ENCODE measurements at regions not wholly inside any gene's neighbourhood (a gene's known extent, or its start where the extent isn't known, plus 50 kb on each side); places are given as distances from the start of the nearest gene placed in this dataset.

DNA sequence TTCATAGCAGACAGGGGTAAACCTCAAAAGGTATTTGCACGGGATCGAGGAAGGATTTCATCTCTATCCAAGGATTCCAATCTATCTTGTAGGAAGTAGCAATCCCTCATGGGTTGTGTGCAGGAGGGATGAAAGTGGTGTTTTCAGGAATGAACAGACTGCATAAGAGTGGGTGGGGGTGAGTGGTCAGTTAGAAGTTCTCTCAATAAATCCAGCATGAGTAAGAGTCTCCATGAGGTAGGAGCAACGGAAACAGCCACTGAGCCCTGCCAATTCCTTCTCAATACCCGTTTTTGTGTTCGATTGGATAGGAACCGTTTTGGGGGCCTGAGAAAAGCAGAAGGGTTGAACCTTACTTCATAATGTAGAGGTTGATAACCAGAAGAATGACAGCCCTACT, 375.6 kb downstream of the SOX9 start:
- Histone ChIP-seq H3K4me3 (no peak overlapping the region), H3K27ac (no peak overlapping the region), H3K36me3 (replicated peaks in 1 of 2) (no peaks in the 10 kb centered on the region), H3K4me1 (replicated peaks in 1 of 2) (no peaks in the 10 kb centered on the region), H3K27me3 (no peaks in the 10 kb centered on the region), H3K9me3 (replicated peaks in 1 of 3) (no peaks in the 10 kb centered on the region)
- DNase-seq, result no peak
- TF ChIP-seq, protein P1, sequence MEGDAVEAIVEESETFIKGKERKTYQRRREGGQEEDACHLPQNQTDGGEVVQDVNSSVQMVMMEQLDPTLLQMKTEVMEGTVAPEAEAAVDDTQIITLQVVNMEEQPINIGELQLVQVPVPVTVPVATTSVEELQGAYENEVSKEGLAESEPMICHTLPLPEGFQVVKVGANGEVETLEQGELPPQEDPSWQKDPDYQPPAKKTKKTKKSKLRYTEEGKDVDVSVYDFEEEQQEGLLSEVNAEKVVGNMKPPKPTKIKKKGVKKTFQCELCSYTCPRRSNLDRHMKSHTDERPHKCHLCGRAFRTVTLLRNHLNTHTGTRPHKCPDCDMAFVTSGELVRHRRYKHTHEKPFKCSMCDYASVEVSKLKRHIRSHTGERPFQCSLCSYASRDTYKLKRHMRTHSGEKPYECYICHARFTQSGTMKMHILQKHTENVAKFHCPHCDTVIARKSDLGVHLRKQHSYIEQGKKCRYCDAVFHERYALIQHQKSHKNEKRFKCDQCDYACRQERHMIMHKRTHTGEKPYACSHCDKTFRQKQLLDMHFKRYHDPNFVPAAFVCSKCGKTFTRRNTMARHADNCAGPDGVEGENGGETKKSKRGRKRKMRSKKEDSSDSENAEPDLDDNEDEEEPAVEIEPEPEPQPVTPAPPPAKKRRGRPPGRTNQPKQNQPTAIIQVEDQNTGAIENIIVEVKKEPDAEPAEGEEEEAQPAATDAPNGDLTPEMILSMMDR (IDR thresholded peaks at IDR 0.05), result no peak
- TF ChIP-seq POLR2A (IDR thresholded peaks at IDR 0.05), result no peak
- WGBS, 4 donors, result 75 to 82% (median 77%) methylated on average over 6 of the region's 6 CpGs
- intact Hi-C loops (cut with DNase I), result no loop called here

DNA sequence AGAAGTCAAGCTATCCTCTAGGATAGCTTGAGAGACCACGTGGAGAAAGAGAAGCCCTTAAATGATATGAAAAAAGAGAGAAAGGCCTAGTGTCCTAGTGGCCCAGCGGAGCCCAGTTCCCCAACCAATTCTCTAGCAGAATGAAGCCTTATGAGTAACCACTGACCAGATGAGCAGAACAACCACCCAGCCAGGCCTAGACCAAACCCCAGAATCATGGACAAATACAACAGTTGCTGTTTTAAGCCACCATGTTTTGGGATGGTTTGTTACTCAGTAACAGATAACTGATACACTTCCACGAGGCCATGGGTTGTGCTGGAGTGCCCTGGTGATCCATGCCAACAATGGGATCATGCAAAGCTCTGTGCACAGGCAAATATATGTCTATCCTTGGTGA, 377.1 kb downstream of the SOX9 start:
- intact Hi-C loops (cut with DNase I), result no loop called here
- no peak for DNase-seq
- Histone ChIP-seq H3K4me3 (no peak overlapping the region), H3K27ac (no peak overlapping the region), H3K9me3 (replicated peaks in 1 of 3) (no peaks in the 10 kb centered on the region), H3K36me3 (replicated peaks in 1 of 2) (no peaks in the 10 kb centered on the region), H3K27me3 (no peaks in the 10 kb centered on the region), H3K4me1 (replicated peaks in 1 of 2) (no peaks in the 10 kb centered on the region)
- TF ChIP-seq POLR2A (IDR thresholded peaks at IDR 0.05), result no peak
- TF ChIP-seq, protein P1 (IDR thresholded peaks at IDR 0.05), result no peak
- 75 to 86% (median 83%) methylated on average over 3 of the region's 3 CpGs for WGBS, 4 donors

DNA sequence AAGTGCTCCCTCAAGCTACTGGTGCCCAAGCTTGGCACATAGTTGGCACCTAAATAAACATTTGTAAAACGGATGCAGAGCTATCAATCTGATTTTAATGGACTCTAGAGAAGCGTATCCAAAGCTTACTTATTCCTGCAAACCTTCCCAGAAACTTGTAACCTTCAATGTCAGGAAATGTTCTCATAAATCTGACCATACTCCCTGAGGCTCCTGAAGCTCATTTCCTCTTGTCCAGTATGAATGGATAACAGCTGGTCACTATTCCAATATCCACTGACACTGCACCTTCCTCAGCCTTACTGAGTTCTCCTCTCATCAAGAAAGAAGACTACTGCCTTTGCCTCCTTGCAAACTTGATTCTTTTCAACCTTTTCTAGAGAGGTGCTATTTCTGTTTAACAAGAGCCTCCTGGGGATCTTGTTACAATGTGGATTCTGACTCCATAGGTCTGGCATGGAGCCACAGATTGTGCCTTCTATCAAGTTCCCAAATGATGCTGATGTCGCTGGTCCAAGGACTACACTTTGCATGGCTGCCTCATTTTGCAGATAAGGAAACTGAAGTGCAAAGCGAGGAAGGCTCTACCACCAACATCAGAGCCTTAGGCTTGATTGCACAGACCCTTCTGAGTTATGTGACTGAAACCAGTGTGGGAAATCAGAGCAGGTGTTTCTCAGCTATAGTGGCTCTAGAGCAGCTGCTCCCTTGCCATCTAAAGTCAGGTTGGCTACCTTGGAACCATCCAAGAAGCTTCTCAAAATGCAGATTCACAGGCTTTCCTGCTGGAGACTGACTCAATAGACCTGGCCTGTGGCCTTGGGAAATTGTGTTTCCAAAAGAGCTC, 377.8 kb downstream of the SOX9 start:
- Histone ChIP-seq H3K36me3 (replicated peaks in 1 of 2) (no peaks in the 10 kb centered on the region), H3K9me3 (replicated peaks in 1 of 3) (no peaks in the 10 kb centered on the region), H3K27me3 (no peaks in the 10 kb centered on the region), H3K4me1 (replicated peaks in 1 of 2) (no peaks in the 10 kb centered on the region), H3K27ac (no peak overlapping the region), H3K4me3 (no peak overlapping the region)
- no peak for TF ChIP-seq POLR2A (IDR thresholded peaks at IDR 0.05)
- TF ChIP-seq, protein P1 (IDR thresholded peaks at IDR 0.05), result no peak
- no peak for DNase-seq
- intact Hi-C loops (cut with DNase I), result no loop called here
- 52 to 66% (median 63%) methylated on average over 4 of the region's 4 CpGs for WGBS, 4 donors

DNA sequence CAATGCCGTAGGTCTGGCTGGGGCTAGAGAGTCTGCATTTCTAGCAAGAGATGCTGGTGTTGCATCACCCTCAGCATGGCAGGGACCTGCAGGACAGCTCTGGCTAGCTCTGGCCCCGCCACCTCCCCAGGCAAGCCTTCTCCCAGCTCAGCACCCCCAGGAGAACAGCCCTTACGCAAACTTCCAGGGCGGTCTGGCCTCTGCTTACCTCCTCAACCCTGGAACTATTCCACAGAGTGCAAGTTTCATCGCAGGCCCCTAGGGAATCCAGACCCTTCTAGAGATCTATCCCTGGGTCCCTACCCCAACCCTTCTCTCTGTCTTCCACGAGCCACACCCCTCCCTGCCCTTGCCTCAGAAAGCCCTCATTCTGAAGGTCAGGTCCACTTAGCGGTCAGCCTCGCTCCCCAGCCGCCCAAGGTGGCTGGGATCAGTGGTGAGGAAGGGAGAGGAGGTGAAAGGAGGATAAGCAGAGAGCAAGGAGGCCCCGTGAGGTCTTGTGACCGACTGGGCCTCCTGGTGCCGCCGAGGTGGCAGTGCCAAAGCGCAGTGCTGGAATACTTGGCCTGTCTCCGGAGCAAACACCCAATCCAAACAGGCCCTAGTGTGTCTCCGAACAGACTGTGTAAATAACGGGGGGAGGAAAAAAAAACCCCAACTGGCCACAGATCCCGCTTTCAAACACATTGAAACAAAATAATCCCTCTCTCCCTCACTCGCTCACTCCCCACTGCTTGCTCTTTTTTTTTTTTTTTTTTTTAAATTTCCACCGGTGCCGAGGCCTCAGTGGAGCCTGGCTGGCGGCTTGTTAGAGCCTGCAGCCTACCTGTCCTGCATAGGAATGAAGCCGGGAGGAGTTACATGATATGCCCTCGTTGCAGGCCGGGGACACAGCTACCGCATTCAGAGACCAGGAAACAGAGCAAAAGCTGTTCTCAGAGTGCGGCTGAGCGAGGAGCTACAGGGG, 380.9 kb downstream of the SOX9 start:
- Histone ChIP-seq H3K4me3 (no peak overlapping the region), H3K36me3 (replicated peaks in 1 of 2) (no peaks in the 10 kb centered on the region), H3K27me3 (no peaks in the 10 kb centered on the region), H3K27ac (no peak overlapping the region), H3K4me1 (replicated peaks in 1 of 2) (no peaks in the 10 kb centered on the region), H3K9me3 (replicated peaks in 1 of 3) (no peaks in the 10 kb centered on the region)
- WGBS, 4 donors, result 79 to 81% (median 80%) methylated on average over 26 to 28 of the region's 28 CpGs
- TF ChIP-seq, protein P1 (IDR thresholded peaks at IDR 0.05), result no peak
- no peak for TF ChIP-seq POLR2A (IDR thresholded peaks at IDR 0.05)
- no peak for DNase-seq
- intact Hi-C loops (cut with DNase I), result no loop called here
